Dedifferentiated amniotic fluid mesenchymal stem cell (primary cell): ENCODE measurements at regions not wholly inside any gene's neighbourhood (a gene's known extent, or its start where the extent isn't known, plus 50 kb on each side); places are given as distances from the start of the nearest gene placed in this dataset.
"Not testable (repeated sequence)": the region's sequence is repeated elsewhere in the genome, so short reads cannot be mapped to it uniquely, and the experiment has no call there.

Experiments used
- DNase-seq: peaks from one replicate; pipeline ENCODE4 v3.0.0-alpha.2; 2016; ENCODE audit errors: extremely low spot score

DNA sequence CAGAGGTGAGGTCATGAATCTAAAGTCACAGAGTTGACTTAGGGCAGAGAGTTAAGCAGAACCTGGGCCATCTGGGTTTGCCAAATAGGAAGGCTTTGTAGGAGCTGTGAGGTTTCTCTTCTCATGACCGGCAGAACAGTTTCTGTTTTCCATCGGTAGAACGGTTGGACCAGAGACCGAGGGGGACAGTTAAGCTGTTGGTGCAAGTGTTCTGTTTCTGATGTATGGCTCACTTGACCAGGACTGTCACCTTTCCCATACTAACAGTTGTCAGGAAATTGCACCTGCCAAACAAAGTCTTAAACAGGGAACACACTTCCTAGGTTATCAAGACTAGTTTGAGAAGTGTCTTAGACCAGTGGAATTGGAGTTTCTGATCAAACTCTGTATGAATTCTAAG, 158.3 kb downstream of the PDCD6IP start:
- no peak for DNase-seq

GRCh38 chr3:33957176-33957575, 158.7 kb downstream of the PDCD6IP start:
- DNase-seq, result no peak

DNA sequence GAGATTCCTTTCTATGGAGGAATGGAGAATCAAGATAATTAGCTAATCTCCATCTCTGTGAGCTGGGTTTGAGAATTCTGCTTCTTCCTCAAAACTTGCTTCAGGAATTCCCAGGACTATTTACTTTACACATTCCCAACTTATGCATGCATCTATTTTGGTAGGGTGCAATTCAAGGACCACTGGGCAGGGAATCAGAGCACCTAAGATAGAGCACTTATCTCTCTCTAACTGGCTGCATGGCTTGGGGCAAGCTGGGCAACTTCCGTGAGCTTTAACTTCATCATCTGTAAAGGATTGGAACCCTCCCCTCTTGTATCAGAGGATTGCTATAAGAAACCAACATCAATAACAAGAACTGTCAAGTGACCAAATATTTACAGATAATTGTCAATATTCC, 160.2 kb downstream of the PDCD6IP start:
- DNase-seq, result no peak

GRCh38 chr3:33962396-33962795, 164.0 kb downstream of the PDCD6IP start:
- DNase-seq, result no peak

- not testable (repeated sequence) for DNase-seq
Observed at GRCh38 chr3:33970180-33970579, 171.8 kb downstream of the PDCD6IP start.

DNA sequence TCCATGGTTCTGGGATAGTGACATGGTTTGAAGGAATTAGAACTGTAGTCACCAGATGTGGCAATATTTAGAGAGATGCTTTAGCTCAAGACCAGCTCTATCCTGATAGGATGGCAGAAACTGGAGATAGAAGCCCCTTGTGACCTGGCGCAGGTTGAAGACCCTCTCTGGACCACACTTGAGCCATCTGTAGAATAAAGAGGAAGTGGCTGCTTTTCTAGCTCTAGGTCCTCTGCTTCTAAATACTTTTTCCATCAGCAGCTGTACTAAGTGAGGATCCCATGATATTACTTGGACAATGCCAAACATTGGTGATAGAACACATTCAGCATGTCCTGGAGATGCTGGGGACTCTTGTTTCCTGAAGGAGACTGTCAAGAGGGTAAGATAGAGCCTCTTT, 172.6 kb downstream of the PDCD6IP start:
- no peak for DNase-seq

DNA sequence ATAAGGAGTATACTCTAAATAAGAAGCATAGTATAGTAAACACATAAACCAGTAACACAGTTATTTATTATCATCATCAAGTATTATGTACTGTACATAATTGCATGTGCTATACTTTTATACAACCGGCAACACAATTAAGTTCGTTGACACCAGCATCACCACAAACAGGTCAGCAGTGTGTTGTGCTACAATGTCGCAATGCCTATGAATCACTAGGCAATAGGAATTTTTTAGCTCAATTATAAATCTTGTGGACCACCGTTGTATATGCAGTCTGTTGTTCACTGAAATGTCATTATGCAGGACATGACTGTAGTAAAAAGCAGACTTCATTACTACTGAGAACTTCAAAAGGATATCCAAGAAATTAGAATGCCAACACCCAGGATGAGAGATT, 177.0 kb downstream of the PDCD6IP start:
- no peak for DNase-seq

- DNase-seq, result no peak
Observed at GRCh38 chr3:33977227-33977626, 178.8 kb downstream of the PDCD6IP start.

DNA sequence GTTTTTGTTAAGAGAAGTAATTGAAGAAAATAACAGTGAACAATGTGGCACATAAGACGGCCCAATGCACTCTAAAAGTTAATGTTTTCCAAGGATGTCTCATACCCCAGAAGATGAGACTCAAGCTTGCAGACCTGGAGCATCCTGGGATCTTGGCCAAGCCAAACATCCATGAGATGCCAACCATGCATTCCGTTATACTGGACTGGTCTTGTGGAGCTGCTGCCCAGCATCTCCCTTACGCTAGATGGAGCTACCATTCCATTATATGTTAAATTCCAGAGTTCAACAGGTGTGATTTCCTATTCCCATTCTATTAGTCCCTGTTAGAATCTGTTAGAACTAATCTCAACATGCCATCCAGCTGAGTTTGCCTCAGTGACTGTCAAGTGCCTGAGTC, 181.8 kb downstream of the PDCD6IP start:
- peak; percentile 67 for DNase-seq

DNA sequence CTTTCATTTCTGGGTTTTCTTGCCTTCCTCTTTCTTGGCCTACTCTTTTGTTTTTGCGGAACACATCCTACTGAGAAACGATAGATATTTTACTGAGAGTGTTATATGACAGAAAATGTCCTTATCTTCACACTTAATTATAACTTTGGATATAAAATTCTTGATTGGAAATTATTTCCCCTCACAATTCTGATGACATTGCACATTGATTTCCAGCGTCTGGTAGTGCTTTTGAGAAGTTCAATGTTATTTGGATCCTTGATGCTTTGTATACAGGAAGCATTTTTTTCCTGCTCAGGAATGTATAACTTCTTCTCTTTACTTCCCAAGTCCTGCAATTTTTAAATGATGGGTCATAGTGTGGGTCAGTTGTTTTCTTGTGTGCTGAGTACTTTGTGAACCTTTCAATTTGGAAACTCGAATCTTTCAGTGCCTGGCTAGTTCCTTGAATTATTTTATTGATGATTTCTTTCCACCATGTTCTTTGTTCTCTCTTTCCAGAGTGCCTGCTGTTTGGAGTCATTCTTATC, 183.9 kb downstream of the PDCD6IP start:
- DNase-seq, result no peak

DNA sequence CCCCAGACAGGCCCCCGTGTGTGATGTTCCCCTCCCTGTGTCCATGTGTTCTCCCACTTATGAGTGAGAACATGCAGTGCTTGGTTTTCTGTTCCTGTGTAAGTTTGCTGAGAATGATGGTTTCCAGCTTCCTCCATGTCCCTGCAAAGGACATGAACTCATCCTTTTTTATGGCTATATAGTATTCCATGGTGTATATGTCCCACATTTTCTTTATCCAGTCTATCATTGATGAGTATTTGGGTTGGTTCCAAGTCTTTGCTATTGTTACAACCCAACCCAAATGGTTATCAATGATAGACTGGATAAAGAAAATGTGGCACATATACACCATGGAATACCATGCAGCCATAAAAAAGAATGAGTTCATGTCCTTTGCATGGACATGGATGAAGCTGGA, 184.5 kb downstream of the PDCD6IP start:
- not testable (repeated sequence) for DNase-seq

DNA sequence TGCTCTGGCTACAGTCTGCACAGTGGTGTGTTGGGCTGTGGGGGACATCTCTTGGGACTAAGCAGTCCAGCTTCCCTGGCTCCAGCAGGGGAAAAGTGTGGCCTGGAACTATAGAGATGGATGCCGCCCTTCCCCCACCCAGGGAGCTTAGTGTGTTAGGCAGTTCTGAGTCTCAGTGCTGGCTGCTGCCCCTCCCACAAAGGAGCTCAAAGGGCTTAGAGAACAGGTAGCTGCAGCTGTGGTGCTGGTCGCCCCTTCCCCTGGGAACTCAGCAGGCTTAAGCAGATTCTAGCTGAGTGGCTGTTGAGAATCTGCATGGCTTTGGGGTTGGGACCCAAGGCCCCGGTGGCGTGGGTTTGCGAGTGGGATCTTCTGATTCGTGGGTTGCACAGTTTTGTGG, 190.8 kb downstream of the PDCD6IP start:
- no peak for DNase-seq

DNA sequence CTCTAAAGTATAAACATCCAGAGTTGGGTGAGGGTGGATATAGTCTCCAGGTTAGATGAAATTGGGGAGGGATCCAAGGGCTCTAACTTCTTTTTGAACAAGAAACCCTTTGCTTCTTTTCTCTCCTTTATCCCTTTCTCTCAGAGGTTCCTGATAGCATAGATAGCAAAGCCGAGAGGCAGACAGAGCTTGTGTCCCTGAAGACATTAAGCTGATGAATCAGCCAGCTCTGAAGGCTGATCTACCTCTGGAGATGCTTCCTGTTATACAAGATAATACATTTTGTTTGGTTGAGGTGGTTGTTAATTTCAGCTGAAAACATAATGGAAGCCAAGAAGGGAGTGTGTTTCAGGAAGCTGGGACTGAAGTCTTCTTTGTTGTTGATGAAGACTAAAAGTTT, 193.2 kb downstream of the PDCD6IP start:
- no peak for DNase-seq

DNA sequence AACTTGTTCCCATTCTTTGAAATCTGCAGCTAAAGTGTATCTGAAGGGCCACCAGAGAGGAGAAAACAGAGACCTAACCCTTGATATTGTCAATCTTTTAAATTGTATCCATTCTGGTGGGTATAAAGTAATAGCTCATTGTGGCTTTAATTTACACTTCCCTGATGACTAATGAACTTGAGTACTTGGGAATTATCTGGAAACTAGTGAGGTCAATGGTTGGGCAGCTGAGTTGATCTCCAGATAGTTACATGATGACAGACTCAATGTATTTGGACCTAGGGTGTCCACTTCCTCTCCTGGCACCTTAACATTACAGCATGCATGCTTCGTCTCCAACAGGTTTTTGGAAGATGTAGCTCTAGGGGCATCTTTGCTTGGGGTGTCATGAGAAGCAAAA, 195.2 kb downstream of the PDCD6IP start:
- DNase-seq, result no peak

DNA sequence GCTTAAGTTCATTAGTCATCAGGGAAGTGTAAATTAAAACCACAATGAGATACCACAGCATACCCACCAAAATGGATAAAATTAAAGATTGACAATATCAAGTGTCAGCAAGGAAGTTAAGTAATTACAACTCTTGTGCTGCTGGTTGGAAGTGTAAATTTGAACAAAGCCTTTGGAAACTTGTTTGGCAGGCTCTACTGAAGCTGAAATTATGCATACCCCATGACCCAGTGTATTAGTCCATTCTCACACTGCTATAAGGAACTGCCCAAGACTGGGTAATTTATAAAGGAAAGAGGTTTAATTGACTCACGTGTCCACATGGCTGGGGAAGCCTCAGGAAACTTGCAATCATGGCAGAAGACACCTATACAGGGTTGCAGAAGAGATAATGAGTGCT, 196.1 kb downstream of the PDCD6IP start:
- DNase-seq, result no peak

DNA sequence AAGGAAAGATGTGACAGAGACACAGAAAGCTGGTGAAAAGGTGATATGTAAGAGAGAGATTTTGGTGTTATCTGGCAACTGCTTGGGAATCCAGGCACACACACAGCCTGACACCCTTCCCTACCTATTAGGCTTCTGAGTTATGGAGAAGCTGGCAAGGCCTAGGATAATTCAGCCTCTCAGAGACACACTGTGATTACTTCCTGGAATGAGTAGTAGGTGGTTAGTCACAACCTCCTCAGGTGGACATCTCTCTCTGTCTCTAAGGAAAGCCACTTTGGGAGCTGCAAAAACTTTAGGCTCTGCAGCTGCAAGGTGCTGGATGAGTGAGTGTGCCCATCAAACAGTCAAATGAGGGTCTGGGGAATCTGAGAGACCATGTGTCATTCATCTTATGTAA, 201.9 kb downstream of the PDCD6IP start:
- no peak for DNase-seq

GRCh38 chr3:34001022-34001421, 202.6 kb downstream of the PDCD6IP start:
- no peak for DNase-seq

- no peak for DNase-seq
Observed at GRCh38 chr3:34001990-34002389, 203.6 kb downstream of the PDCD6IP start.

GRCh38 chr3:34002569-34003100, 204.2 kb downstream of the PDCD6IP start:
- DNase-seq, result no peak

- DNase-seq, result no peak
Observed at GRCh38 chr3:34005886-34006285, 207.5 kb downstream of the PDCD6IP start.

GRCh38 chr3:34008191-34008590, 209.8 kb downstream of the PDCD6IP start:
- DNase-seq, result no peak

- no peak for DNase-seq
Observed at GRCh38 chr3:34008836-34009809, 210.7 kb downstream of the PDCD6IP start.
